HEK293 (cell line): ENCODE measurements at regions not wholly inside any gene's neighbourhood (a gene's known extent, or its start where the extent isn't known, plus 50 kb on each side); places are given as distances from the start of the nearest gene placed in this dataset.

ENCODE experiments used
- ZNF658 ChIP-seq: fragments of 450-650 bp; formaldehyde crosslinking; IDR thresholded peaks from 2 replicates; pipeline ENCODE4; 2016; ENCODE audit warnings: missing biosample characterization, missing genetic modification characterization

GRCh38 chr11:30174265-30175020 is 56.4 kb upstream of the FSHB start (continued):
- no peak for TF ChIP-seq ZNF658 (tag by site-specific recombination)
